ENCODE measurements at regions not wholly inside any gene's neighbourhood (a gene's known extent, or its start where the extent isn't known, plus 50 kb on each side); places are given as distances from the start of the nearest gene placed in this dataset.

DNA sequence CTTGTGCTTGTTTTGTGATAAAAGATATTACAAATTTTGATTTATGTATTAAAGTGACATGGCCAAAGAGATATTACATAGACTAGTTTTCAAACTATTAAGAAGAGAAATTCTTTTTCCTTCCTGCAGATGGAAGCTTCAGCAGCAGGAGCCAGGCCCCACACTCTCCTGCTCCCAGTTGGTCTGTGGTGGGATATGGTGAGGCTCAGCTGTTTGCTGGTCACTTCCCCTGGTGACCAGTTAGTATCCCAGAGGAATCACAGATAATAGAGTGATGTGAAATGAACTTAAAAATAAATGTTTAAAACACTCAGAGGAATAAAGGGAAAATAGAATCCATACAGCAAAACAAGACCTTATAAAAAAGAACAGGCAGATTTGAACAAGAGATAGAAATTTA lies 154.7 kb downstream of the KTN1 start:
- no peak for DNase-seq (ENCODE audit: low read depth in 2 of 2)

DNA sequence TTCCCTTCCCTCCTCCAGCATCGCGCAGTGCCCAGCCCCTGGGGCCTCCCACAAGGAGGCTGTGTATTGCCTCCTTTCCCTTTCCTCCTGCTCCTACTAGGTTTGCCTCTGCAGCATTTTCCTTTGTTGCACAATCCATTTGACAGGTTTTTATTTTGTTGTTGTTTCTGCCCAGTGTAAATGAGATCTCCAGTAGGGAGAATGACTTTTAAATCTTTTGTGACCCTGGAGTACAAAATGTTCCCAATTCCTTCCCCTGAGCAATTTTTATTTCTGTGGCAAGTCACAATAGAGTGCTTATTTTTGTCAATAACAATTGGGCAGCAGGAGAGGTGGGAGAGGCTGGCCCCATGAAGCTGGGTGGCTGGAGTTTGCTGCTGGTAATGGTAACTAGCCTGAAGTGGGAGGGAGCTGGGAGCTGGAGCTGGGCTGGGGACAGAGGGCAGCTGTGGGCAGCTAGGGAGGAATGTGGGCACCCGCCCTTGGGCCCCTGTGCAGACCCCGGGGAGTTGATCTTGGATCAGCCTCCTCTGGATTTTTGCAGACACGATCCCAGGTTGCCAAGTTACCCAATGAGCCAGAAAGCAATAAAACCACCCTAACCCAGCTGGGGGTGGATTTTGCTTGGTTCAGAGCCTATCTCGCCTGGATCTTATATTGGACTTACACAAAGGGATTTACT lies 160.1 kb downstream of the KTN1 start:
- no peak for DNase-seq (ENCODE audit: low read depth in 2 of 2)

DNA sequence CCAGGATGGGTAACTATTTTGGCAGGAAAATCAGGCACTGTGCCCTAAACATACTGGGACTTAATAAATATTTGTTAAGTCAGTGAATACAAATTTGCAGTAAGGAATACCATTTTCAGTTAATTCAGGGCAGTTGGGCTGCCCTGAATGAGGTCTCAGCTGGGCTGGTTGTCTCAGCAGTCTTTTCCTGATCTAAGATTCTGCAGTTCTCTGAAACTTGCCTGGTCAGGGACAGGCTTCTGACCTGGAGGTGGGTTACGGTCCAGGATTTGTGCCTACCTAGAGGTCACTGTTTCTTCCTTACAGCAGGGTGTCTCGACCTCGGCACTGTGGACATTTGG lies 160.6 kb downstream of the KTN1 start:
- no peak for DNase-seq (ENCODE audit: low read depth in 2 of 2)

DNA sequence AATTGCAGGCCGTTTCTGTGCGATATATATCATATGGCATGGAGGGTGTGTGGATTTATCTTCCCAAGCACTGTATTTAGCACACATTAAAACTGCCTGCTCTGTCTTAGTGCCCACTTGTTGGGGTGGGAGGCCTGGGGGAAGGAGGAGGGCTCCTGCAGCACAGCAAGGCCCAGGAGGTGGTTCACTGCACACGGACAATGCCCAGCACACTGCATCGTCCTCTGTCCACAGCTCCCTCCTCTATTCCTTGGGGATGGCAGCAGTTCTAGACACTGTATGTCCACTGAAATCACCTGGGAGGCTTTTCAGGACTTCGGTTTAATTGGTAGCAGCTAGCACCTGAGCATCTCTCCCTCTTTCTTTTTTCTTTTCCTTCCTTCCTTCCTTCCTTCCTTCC lies 161.2 kb downstream of the KTN1 start:
- no peak for DNase-seq (ENCODE audit: low read depth in 2 of 2)

DNA sequence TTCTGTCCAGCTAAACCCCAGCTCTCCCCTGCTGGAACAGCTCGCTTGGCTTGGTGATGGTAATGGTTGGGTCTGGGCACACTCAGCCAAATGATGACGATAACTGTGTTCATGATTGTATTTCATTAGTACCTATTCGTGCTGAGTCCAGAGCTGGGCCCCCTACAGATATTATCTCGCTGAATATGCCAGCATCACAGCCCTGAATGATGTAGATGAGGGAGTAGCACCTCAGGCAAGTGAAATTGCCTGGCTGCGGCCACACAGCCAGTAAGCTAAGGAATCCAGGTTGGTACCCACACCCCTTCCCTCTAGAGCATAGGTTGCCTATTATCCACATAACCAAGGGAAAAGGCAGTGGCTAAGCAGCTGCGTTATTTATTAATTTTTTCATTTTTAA lies 163.5 kb downstream of the KTN1 start:
- DNase-seq (ENCODE audit: low read depth in 2 of 2): no peak

DNA sequence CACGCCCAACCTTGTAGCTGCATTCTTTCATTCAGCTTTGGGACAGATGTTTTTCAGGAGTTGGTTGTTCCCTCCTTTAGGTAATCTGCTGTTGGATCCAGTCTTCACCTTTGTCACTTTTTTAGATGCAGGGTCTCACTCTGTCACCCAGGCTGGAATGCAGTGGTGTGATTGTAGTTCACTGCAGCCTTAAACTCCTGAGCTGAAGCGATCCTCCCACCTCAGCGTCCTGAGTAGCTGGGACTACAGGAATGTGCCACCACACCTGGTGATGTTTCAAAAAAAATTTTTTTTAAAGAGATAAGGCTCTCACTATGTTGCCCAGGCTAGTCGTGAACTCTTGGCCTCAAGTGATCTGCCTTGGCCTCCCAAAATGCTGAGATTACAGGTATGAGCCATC lies 164.3 kb downstream of the KTN1 start:
- DNase-seq (ENCODE audit: low read depth in 2 of 2): no peak

DNA sequence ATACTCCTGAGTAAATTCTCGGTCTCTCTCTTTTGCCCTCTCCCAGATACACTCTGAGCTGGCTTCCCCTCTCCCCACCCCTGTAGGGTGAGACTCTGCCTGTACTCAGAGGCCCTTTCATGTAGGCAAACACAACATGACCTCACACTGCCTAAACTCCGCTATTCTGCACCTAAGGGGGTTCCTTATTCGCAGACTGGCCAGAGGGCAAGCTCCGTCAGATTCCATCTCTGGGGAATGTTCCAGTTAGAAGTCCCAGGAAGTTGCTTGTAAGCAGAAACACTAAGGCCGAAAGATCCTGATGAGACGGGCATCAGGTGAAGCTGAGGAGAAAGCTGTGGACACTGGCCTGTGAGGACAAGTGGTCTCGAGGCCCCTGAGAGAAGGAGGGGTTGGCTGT lies 165.9 kb downstream of the KTN1 start:
- no peak for DNase-seq (ENCODE audit: low read depth in 2 of 2)

DNA sequence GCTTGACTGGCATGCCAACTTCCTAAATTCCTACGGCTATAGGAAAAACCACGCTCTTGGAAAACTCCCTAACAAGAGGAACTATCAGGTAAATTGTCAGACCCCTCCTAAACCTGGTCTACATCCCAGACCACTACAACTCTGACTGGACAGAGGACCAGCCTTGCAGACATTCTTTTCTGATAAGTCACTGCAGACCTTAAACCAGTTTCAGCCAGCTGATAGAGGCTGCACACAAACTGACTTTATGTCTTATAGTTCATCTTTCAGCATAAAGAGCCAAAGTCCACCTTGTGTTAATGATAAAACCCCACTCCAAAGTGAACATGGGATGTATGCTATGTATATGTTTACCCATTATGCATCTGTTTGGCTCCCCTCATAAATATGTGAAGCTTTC lies 166.6 kb downstream of the KTN1 start:
- no peak for DNase-seq (ENCODE audit: low read depth in 2 of 2)

DNA sequence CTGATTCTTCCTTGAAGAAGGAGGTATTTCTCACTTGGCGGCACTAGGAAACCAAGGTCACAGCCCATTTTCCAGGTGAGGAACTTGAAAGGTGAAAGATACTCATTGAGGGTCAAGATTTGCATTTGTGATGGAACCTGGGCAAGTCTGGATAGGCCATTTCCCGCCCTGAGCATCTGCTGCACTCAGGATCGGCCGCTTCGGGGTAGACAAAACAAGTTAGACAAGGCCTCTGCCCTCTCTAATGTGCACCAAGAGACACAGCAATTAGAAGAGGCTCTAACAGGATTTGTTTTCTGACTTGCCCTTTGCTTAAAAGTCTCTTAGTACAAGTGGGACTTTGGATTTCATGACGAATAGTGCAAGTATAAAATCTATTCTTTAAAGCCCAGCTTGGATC lies 167.2 kb downstream of the KTN1 start:
- DNase-seq (ENCODE audit: low read depth in 2 of 2): no peak

DNA sequence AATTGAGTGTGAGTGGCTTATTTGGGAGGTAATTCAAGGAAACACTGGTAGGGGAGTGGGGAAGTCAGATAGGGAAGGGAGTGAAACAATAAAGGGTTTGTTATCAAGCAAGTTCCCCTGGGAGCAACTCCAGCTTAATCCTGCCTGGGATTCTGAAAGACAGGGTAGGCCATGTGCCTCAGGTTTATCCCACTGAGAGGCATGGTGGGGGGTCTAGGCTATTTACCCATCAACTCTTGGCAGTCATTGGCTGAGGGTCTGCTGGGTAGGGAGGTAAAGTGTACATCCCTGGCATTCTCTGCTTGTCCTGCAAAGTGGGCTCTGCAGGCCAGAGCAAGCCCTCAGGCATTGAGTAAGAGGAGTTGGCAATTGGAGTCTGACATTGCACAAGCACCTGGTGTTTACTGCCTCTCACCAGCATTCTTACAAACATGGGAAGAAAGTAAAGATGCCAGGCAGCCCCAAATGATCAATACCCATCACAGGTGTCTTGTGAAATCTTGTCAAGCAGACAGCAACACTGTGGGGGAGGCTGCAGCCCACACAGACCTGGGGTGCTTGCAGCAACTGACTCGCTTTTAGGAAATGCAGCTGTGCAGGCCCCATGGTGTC lies 169.3 kb downstream of the KTN1 start:
- DNase-seq (ENCODE audit: low read depth in 2 of 2): no peak

DNA sequence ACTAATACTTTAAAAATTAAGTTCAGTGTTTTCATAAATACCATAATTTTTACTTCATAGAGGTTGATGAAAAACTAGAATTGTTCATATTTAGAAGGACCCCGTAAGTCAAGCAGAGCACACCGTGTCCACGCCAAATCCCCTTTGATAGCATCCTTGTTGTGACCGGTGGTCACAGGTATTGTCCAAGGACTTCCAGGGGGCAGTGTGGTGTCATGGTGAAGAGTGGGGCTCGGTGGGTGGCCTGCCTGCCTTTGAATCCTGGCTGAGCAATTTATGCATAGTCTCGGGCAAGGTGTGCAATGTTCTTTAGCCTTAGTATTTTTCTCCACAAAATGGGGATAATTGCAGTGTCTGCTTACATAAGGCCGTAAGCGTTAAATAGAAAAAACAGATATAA lies 169.9 kb downstream of the KTN1 start:
- DNase-seq (ENCODE audit: low read depth in 2 of 2): no peak

DNA sequence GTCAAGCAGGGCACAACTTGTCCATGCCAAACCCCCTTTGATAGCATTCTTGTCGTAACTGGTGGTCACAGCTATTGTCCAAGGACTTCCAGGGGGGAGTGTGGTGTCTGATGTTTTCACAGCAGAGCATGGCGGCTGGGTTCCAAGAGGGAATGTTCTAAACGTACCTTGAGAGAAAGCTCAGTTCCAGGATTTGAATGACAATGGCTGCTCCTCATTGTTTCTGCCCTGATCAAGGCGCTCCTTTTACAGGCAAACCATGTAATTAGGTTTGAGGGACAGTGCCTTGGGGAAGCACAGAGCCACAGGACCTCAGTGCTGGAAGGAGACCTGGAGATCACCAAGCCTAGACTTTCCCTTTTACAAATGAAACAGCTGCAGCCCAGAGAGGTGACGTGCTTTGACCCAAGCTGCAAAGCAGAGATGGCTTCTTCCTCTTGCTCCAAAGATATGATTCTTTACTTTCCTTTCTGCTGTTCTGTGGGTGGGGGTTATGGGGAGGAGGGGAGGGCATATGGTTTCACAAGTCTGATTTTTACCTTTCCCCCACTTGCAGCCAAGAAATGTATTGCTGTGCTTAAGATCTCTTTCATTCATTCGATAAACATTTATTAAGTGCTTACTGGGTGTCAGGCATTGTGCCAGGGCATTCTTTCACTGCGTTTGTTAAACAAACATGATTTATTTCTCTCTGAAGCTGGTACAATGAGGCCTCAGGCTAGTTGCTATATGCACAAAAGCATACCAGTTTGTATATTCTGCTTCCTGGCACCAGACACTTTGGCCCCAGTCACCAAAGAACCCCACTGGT lies 172.8 kb downstream of the KTN1 start:
- peak; percentile 34 to 36 for DNase-seq (ENCODE audit: low read depth in 2 of 2)

DNA sequence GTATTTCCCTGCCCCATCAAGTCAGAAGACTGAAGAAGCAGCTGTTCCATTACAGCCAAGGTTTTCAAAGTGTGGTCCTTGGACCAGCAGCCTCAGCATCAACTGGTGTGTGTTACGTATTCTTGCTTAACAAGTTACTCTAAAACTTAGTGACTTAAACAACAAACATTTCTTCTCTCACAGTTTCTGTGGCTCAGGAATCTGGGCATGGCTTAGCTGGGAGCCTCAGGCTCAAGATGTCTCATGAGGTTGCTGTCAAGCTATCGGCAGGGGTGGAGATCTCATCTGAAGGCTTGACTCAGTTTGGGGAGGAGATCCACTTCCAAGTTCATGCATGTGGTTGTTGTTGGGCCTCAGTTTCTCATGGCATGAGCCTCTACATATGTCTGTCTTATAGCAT lies 174.5 kb downstream of the KTN1 start:
- no peak for DNase-seq (ENCODE audit: low read depth in 2 of 2)

DNA sequence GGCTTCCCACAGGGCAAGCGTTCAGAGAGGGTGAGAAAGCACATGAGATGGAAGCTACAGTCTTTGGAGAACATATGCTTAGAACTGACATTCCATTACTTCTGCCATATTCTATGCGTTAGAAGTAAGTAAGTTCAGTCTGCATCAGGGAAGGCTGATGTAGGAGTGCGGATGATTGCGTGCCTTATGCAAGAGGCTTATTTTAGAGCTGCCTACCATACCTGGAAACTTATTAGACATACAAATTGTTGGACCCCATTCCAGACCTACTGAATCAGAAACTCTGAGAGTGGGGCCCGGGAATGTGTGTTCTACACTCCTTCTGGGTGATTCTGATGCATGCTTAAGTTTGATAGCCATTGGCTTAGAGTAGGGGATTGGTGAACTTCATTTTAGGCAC lies 174.9 kb downstream of the KTN1 start:
- no peak for DNase-seq (ENCODE audit: low read depth in 2 of 2)

DNA sequence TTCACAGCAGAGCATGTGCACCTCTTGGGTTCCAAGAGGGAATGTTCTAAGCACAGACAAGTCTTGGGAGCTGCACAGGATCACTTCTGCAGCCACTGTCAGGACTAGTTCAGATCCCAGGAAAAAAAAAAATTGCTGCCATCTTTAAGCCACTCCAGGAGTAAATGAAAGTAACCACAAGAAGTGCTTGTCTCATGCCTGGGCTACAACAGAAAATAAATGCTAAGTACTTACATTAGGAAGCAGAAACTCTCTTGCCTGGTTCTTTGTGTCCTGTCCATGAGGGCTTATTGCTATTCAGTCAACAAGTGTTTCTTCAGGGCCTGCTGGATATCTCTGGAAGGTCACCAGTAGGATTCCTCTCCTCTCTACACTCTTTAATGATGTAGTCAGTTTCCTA lies 176.1 kb downstream of the KTN1 start:
- DNase-seq (ENCODE audit: low read depth in 2 of 2): no peak

DNA sequence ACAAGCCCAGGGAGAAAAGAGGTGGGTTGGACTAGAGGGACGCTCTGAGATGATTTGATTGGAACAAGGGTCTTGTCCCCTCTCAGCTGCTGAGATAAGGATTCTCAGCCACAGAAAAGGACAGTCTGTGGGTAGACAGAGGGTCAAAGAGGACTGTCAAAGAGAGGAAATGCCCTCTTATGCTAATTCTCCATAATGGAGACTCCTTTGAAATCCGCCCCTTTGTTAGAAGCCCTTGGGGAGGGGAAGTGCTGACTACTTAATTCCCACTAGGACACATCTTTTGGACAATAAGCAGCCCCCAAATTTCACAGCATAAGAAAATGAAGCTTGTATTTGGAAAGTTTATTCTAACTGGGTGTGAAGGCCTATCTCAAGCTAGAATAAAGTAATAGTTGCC lies 176.6 kb downstream of the KTN1 start:
- DNase-seq (ENCODE audit: low read depth in 2 of 2): no peak

DNA sequence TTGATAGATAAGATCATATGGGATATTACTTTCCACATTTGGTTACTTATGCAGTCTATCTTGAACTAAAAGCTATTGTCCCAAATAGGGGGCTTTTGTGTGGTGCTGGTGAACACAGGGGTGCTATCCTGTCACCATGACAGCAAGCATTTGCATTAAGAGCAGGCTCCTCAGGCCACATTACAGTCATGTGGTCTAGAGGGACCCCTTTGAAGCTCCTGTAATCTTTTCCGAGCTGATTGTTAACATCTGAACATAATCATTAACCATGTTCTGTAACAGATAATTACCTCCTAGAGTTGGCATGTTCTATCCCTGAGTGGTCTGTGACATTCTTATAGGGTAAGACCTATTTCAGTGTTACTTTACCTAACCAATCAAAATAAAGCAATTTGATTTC lies 178.8 kb downstream of the KTN1 start:
- DNase-seq (ENCODE audit: low read depth in 2 of 2): no peak

DNA sequence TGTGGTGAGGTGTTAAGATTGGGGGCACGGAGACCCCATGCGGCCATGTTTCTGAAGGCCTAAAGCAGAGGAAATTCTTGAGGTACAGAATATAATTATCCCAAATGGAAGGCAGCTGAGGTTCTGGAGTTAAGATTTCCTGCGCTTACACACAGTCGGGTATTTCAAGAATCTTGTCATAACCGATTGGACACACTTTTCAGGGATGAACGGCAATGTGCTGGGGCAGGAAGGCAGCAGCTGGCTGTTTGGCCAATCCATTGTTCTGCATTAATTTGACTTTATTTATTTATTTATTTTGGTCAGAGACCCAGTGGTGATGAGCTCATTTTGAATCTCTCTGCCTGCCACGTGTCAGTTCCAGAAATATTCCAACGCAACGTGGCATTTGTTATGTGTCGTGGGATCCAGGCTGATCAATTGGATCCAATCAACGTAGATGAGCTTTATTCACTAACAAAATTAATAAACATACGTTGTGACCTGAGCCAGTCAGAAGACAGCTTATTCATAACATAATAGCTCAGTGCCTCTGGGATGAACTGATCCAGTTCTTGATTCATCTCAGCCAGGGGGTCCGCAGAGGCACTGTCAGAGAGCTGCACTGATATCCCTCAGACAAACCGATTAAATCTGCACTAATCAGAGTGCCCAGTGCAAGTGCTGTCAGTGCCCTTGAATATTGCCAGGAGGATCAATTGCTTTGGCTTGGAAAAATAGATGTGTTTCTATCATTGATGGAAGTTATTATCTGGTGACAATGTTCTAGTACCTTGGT lies 181.0 kb downstream of the KTN1 start:
- no peak for DNase-seq (ENCODE audit: low read depth in 2 of 2)

DNA sequence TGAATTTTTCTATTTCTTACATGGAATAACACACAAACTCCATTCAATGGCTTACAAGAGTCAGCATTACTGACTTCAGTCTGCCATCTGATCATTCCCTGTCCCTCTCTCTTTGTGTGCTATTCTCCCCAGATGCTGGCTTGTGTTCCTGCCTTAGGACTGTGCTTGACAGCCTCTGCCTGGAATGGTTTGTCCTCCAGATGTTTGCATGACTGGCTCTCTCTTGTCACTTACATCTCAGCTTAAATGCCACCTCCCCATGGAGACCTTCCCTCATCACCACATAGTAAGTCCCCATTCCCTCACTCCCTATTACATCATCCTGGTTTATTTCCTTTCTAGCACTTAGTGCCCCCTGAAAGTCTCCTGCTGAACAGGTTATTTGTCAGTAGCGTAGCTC lies 181.6 kb downstream of the KTN1 start:
- no peak for DNase-seq (ENCODE audit: low read depth in 2 of 2)

DNA sequence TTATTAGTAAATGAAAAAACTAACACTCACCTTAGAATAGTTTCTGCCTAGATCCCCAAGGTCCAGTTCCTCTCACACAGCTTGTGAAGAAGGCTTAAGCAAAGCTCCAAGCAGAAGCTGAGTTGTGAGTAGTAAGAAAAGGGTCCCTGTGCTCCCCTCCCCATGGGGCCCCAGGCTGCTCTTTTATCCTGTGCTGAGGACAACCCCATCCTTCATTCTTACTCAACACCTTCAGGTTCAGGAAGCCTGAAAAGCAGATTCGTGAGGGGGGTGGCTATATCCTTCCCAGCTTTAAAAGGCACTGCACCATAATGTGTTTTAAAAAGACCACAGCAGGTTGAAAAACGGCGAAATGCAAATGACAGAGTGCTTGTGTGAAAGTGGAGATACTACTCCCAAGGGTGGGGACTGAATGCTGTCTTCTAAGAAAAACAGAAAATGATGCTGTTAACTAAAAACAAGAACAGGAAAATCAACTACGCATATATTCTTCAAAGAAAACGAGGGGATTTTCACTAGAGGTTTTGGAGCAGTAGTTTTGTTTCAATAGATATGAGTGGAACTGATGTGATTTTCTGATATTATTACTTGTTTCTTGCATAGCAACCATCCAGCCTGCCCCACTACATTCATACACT lies 182.7 kb downstream of the KTN1 start:
- no peak for DNase-seq (ENCODE audit: low read depth in 2 of 2)

DNA sequence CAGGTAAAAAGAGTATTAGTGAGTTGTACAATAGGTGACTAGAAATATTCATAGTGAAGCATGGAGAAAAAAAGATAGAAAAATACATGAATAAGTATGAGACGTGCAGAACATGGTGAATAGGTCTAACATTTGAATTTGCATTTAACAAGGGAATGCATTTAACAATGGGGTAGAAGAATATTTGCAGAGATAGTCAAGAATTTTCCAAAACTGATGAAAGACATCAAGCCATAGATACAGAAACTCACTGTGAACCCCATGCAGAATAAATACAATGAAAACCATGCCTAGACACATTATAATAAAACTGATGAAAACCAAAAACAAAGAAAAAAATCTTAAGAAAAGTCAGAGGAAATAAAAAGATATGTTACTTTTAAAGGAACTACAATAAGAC lies 184.8 kb downstream of the KTN1 start:
- no peak for DNase-seq (ENCODE audit: low read depth in 2 of 2)

DNA sequence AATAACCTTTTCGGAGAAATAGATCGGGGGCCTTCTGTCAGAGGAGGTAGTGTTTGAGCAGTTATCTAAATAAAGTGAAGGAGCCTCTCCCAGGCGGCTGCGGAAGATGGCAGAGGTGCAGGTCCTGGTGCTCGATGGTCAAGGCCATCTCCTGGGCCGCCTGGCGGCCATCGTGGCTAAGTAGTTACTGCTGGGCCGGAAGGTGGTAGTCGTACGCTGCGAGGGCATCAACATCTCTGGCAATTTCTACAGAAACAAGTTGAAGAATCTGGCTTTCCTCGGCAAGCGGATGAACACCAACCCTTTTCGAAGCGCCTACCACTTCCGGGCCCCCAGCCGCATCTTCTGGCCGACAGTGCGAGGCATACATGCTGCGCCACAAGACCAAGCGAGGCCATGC lies 186.1 kb downstream of the KTN1 start:
- no peak for DNase-seq (ENCODE audit: low read depth in 2 of 2)

All from fibroblast of skin of left quadriceps (primary cell).